HL-60/S4 treated with retinoic acid at 250 ng/mL for 4 days and 3 days (cell line): ENCODE measurements at regions not wholly inside any gene's neighbourhood (a gene's known extent, or its start where the extent isn't known, plus 50 kb on each side); places are given as distances from the start of the nearest gene placed in this dataset.

Experiments used
- in situ Hi-C: fragments of 300-500 bp; cut with MboI; formaldehyde crosslinking; loops from 2 replicates; pipeline ENCODE4 v1.7.0; 2022; ENCODE audit warnings: low sequenced_read_pairs

DNA sequence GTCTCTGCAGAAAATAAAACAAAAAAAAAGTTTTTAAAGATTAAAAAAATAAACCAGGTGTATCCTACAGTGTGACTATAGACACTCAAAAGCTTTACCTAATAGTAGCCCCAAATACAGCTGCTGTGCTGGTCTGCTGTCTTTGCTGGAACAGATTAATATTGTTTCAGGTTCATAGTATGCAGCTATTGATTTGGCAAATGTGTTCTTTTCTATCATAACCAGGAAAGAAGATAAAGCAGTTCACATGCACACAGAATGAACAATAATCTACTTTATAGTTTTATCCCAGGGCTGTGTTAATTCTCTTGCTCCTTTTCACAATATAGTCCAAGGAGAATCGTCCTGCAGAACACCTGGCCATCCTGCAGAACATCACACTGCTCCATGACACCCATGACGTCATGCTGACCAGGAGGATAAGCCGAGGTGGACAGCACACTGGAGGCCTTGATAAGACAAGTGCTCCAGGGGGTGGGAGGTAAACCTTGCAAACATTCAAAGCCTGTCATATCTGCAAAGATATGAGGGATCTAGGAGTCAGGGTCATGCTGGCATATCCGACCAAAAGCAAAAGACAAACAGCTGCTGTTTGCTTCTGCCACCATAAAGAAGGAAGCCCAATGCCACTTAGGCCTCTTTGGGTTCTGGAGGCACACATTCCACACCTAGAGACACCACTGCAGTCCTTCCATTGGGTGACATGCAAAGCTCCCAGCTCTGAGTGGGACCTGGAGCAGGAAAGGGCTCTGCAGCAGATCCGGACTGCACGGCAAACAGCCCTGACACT lies 86.1 kb upstream of the SLC2A1 start:
- in situ Hi-C loops = no loop called here

DNA sequence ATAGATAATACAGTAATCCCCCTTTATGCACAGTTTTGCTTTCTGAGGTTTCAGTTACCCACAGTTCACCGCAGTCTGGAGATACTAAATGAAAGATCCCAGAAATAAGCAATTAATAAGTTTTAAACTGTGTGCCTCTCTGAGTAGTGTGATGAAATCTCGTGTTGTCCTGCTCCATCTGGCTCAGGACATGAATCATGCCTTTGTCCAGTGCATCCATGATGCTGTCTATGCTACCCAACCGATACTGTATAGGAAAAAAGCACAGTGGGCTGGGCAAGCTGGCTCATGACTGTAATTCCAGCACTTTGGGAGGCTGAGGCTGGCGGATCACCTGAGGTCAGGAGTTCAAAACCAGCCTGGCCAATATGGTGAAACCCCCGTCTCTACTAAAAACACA lies 85.0 kb upstream of the SLC2A1 start:
- in situ Hi-C loops = no loop called here

DNA sequence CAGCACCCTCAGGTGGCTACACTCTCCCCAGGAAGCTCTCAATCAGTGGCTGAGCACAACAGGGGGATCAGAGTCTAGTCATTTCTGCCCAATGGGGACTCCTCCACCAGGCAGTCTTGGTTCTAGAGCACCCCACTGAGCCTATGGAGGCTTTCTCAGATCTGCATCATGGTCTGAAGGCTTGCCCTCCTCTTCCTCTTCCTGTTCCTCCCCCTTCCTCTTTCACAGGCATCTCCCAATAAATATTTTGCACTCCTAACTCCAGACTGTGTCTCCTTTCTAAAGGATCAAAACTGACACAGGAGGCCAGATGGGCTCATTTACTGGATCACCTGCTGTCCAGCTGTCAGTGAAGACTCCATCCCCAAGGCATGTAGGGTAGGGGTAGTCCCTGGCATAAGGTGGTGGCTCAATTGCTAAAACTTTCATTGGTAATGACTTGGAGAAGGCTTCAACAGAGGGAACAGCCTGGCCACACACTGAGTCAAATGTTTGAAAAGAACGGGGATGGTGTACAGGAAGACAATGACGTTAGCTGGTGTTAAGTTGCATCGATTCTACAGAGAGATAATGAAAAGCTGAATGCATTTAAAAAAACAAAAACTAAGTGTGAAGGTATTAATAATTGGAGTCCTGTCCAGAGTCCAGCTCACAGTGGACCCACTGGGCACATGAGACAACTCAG lies 84.2 kb upstream of the SLC2A1 start:
- in situ Hi-C loops = no loop called here

DNA sequence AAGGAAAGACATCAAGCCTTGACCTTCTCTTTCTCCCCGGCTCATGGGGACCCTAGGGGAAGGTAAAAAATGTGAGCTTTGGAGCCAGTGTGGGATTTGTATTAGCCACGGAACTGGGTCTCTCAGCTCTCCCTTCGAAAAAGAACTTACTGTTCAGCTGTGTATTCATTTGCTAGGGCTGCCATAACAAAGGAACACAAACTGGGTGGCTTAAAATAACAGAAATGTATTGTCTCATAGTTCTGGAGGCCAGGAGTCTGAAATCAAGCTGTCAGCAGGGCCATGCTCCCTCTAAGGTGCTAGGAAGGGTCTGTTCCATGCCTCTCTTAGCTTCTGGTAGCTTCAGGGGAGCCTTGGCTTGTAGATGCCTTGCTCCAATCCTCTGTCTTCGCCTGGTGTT lies 83.5 kb upstream of the SLC2A1 start:
- in situ Hi-C loops = no loop called here

DNA sequence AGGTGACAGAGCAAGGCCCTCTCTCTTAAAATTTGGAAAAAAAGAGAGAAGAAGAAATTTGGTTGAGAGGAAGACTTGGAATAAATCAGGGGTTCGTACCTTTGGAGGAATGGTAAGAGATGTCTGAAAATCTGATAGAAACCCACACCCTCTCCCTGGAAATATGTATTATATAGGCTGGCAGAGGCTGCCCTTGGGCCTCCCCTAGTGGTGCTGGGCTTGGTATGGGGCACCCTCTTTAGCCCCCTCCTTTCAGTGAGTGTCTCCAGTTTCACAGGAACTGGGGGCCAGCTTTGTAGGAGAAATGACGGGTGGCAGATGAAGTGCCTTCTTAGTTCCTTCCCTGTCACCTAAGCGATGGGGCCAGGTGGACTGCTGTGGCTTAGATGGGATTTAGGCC lies 82.9 kb upstream of the SLC2A1 start:
- in situ Hi-C loops = no loop called here

- in situ Hi-C loops = no loop called here
These were observed 80.8 kb upstream of the SLC2A1 start for GRCh38 chr1:43039228-43040055.

DNA sequence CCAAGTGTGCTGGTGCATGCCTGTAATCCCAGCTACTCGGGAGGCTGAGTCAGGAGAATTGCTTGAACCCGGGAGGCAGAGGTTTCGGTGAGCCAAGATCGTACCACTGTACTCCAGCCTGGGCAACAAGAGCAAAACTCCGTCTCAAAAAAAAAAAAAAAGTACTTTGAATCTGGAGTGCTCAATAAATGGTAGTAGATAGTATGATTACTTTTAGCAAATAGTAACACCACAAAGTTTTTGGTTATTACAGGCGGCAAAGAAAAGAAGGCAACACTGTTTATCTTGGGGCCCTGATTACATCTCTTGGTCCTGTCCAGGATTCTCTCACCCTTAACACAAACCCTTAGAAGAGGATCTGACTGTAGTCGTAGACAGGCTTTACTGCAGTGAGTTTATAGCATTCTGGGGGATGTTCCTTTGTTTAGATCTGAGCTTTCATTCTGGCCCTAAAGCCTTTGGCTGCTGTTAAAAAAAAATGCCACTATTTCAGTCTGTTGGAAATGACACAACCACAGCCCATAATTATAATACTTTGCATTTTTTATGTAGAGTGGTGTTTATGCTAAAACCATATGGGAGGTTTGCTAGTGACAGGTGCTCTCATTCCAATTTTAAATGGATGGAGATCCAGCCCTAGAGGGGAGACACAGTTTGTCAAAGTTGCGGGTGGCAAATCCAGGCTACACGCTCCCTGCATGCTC lies 79.7 kb upstream of the SLC2A1 start:
- in situ Hi-C loops = no loop called here

- in situ Hi-C loops = no loop called here
These were observed 78.8 kb upstream of the SLC2A1 start for GRCh38 chr1:43037466-43037865.

DNA sequence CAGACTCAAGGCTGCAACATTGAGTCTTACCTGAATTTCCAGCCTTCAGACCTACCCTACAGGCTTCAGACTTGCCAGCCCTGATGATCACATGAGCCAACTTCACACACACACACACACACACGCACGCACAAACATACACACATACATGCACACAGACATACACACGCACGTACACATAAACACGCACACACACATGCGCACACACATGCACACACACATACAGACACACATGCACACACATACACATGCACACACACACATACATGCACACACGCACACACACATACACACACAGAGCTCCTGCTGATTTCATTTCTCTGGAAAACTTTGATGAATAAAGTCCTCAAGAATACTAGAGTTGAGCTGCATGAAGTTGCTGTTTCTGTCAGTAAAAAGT lies 78.3 kb upstream of the SLC2A1 start:
- in situ Hi-C loops = no loop called here

DNA sequence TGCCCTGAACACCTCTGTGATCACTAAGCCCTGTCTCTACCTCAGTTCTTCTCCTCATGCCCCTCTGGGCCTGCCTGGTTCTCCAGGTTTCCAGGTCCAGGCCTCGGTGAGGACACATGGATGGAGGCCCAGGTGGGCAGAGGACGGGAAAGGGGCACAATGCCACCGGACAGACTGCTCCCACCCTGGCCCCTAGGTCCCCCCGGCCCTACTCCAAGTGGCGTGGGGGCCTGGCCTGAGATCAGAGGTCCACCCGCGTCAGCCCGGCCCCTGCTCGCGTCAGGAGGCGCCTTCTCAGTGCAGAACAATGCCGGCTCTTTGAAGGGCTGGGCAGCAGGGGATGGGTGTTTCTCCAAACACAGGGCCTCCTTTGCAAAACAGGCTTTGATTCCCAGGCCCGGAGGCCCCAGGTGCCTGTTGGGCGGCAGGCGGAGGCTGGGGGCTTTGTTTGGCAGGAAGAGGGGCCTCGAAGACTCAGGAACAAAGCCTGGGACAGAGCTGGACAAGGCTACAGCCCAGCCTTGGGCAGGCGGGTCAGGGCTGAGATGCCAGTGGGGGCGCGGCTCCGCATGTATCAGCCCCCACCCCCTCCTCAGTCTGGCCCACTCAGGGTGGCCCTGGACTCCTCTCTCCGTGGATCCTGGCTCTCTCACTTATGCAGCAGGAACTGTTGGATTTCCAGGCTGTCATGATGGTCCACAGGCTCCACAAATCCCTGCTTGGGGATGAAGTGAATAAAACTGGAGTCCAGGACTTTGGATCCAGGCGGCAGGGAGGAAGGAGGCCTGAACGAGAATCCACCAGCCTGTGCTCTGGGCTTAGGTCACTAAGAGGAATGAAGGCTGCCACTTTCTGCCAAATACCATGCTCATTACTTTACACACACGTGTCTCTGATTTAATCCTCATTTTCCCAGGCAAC lies 77.4 kb upstream of the SLC2A1 start:
- in situ Hi-C loops = no loop called here

DNA sequence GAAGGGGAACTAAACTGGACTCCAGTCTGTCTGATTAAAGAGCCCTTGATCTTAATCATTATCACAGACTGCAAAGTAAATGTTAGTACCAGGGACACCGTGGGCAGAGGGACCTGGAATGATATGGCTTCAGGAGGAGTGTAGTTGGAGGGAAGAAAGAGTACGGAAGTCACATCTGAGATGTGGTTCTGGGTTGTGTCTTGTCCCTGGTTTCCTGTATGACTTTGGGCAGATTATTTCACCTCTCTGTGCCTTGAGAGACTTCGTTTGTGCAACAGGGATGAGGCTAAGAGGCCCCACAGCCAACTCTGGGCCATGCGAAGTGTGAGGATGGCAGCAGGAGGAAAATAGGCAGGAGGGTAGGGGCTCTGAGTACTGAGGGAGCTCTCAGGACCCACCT lies 76.1 kb upstream of the SLC2A1 start:
- in situ Hi-C loops = no loop called here

- in situ Hi-C loops = no loop called here
These were observed 75.6 kb upstream of the SLC2A1 start for GRCh38 chr1:43034195-43034658.

DNA sequence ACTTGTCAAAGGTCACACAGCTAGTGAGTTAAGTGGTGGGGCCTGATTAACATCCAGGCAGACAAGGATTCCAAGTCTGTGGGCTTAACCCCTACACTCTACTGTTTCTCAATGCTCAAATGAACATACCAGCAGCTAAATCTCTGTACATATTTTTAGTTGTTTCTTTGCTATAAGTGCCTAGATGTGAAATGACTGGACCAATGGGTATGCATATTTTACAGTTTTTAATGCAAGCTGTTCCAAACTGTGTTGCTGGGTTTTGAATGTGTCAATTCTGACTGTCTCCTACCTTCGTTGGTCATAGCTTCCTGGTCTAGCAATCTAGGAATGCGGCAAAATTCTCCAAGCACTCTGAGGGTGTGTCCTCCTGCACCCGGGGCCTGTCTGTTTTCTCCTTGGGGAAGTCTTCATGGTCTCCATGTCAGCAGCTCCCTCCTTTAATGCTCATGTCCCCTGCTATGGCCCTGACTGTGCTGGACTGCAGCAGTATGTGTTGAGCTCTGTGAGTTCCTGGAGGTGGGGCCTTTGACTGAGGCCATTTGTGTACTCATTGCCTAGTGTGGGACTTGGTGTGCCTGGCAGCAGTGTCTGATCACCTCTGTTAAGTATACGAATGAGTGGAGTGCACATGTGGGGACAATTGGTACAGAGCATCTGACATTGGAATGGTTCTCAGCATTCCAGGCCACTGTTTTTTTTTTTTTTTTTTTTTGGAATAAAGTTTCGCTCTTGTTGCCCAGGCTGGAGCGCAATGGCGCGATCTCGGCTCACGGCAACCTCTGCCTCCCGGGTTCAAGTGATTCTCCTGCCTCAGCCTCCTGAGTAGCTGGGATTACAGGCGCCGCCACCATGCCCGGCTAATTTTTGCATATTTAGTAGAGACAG lies 72.9 kb upstream of the SLC2A1 start:
- in situ Hi-C loops = no loop called here

DNA sequence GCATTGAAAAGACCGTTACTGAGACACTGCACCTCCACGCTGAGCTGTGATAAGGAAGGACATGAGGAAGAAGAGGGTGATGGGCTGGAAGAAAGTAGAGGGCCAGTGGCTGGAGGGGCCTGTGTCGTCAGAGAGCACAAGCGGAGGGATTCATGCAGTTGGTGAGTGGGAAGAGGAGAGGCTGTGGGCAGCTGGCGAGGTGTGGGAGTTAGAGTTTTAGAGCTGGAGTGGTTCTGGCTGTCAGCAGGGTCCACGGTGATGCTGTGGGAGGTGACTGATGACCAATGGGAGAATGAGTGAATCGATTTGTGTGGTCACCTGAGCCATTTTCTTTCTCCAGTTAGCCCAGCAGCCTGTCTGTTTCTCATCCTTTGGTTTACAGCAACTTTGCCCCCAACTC lies 66.2 kb upstream of the SLC2A1 start:
- in situ Hi-C loops = no loop called here

- in situ Hi-C loops = no loop called here
These were observed 63.1 kb upstream of the SLC2A1 start for GRCh38 chr1:43021547-43022474.

DNA sequence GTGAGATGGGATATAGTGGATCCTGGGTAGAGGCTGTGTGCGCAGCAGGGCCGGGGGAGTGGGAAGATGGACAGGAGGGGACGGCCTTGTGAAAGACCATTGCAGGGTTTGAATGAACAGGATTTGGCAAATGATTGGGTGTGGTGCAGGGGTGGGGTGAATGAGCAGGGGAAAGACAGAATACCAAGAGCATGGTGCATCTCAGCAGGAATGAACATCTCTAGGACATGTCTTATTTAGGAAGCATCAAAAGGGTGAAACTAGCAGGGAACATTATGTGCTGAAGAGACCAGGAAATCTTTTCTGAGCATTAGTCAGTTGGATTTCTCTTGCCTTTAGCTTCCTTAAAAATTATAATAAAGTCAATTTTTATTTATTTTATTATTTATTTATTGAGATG lies 60.6 kb upstream of the SLC2A1 start:
- in situ Hi-C loops = no loop called here

DNA sequence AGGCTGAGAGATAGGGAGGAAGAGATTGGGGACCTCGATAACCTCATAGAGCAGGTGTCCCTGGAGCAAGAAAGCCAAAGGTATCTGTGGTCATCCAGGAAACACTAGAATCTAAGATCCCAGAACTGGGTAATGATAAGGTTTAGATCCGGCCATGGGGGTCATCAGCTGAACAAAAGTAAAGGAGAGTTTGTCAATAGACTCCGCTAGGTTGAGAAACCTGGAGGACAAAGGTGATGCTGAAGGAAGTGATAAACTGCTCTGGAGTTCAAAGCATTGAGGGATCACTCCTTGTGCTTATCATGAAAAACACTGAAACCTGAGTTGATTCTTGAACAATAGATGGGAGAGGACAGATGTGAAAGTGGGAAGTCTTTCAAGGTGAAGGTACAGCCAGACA lies 59.5 kb upstream of the SLC2A1 start:
- in situ Hi-C loops = no loop called here

GRCh38 chr1:43015269-43015668 lies 56.6 kb upstream of the SLC2A1 start:
- in situ Hi-C loops = no loop called here
